IMR-90 (cell line): ENCODE measurements at regions not wholly inside any gene's neighbourhood (a gene's known extent, or its start where the extent isn't known, plus 50 kb on each side); places are given as distances from the start of the nearest gene placed in this dataset.

Experiments
- ATAC-seq: fragments of 200-7000 bp; cut with Tn5 transposase; 2 replicates; pipeline ENCODE4 v1.9.1; 2020; ENCODE audit warnings: low read depth, mild to moderate bottlenecking, moderate library complexity
- BruUV-seq: library from RNA; stranded (reverse); fragments of 400-500 nt; replicated peaks from 2 replicates; lab custom pipeline; 2021; lab: Mats Ljungman, UMichigan
- CTCF ChIA-PET: fragments of 300-600 bp; formaldehyde crosslinking; extraction: SDS; loops from one replicate; lab custom pipeline; 2021; ENCODE audit warnings: antibody characterized with exemption; lab: Yijun Ruan, JAX
- POLR2A ChIA-PET: fragments of 300-600 bp; sonication (Branson Sonifier 250); formaldehyde crosslinking; loops from one replicate; lab custom pipeline; 2022; ENCODE audit warnings: antibody characterized with exemption; ENCODE audit not compliant: unreplicated experiment; lab: Charles Lee
- DNase-seq: peaks from one replicate; pipeline ENCODE4 v3.0.0; 2013
- H2AFZ ChIP-seq: replicated peaks from 2 replicates; pipeline ENCODE3; 2013; ENCODE audit warnings: low read length, mild to moderate bottlenecking; ENCODE audit not compliant: poor library complexity
- H2AK5ac ChIP-seq: 2 replicates; pipeline ENCODE4 v1.6.1; 2013; ENCODE audit warnings: low read depth, low read length, inconsistent platforms
- H2AK9ac ChIP-seq: replicated peaks from 2 replicates; pipeline ENCODE3; 2013; ENCODE audit warnings: mild to moderate bottlenecking, low read depth, low read length, moderate library complexity; ENCODE audit not compliant: poor library complexity
- H2BK120ac ChIP-seq: 2 replicates; pipeline ENCODE4 v1.6.1; 2013; ENCODE audit warnings: low read depth, low read length, inconsistent platforms
- H2BK15ac ChIP-seq: 3 replicates; pipeline ENCODE4 v1.6.1; 2013; ENCODE audit warnings: low read depth, low read length, inconsistent platforms
- H2BK20ac ChIP-seq: 2 replicates; pipeline ENCODE4 v1.6.1; 2013; ENCODE audit warnings: low read depth, mild to moderate bottlenecking, inconsistent platforms, low read length, moderate library complexity
- H2BK5ac ChIP-seq: 2 replicates; pipeline ENCODE4 v1.6.1; 2013; ENCODE audit warnings: mild to moderate bottlenecking, low read depth, low read length, inconsistent platforms; ENCODE audit not compliant: poor library complexity, severe bottlenecking
- H3K14ac ChIP-seq: replicated peaks from 2 replicates; pipeline ENCODE4 v1.6.1; 2013; ENCODE audit warnings: low read depth, low read length, inconsistent platforms
- H3K18ac ChIP-seq: 2 replicates; pipeline ENCODE4 v1.6.1; 2013; ENCODE audit warnings: low read depth, low read length, control low read depth
- H3K23ac ChIP-seq: 2 replicates; pipeline ENCODE4 v1.6.1; 2013; ENCODE audit warnings: low read depth, low read length, inconsistent platforms
- H3K27ac ChIP-seq: 2 replicates; pipeline ENCODE4 v1.5.1; 2013; ENCODE audit warnings: mild to moderate bottlenecking, control low read depth, low read length; ENCODE audit not compliant: insufficient read depth
- H3K27me3 ChIP-seq: 2 replicates; pipeline ENCODE4 v1.6.1; 2013; ENCODE audit warnings: low read length; ENCODE audit not compliant: control insufficient read depth, insufficient read depth
- H3K36me3 ChIP-seq: 2 replicates; pipeline ENCODE4 v1.6.1; 2013; ENCODE audit warnings: low read length, mixed read lengths; ENCODE audit not compliant: control insufficient read depth, insufficient read depth
- H3K4ac ChIP-seq: 2 replicates; pipeline ENCODE4 v1.6.1; 2013; ENCODE audit warnings: low read depth, low read length, inconsistent platforms
- H3K4me1 ChIP-seq: 2 replicates; pipeline ENCODE4 v1.6.1; 2013; ENCODE audit warnings: low read length, mixed read lengths; ENCODE audit not compliant: control insufficient read depth, insufficient read depth
- H3K4me2 ChIP-seq: 2 replicates; pipeline ENCODE4 v1.6.1; 2013; ENCODE audit warnings: low read depth, mild to moderate bottlenecking, control low read depth, low read length, moderate library complexity
- H3K4me3 ChIP-seq: 2 replicates; pipeline ENCODE4 v1.5.1; 2013; ENCODE audit warnings: low read depth, mild to moderate bottlenecking, control low read depth, low read length, moderate library complexity; ENCODE audit not compliant: insufficient read depth
- H3K56ac ChIP-seq: 2 replicates; pipeline ENCODE4 v1.6.1; 2013; ENCODE audit warnings: low read length, inconsistent platforms; ENCODE audit not compliant: insufficient read depth; ENCODE audit errors: extremely low read depth
- H3K79me1 ChIP-seq, 2 experiments: 2 replicates each; pipeline ENCODE4 v1.6.1; 2013; ENCODE audit warnings: low read length in 2 of 2, inconsistent platforms in 1 of 2, low read depth in 1 of 2
- H3K9ac ChIP-seq: 2 replicates; pipeline ENCODE4 v1.6.1; 2013; ENCODE audit warnings: low read depth, low read length, control low read depth
- H3K9me1 ChIP-seq: 2 replicates; pipeline ENCODE4 v1.6.1; 2013; ENCODE audit warnings: low read length, inconsistent platforms; ENCODE audit not compliant: insufficient read depth
- H3K9me3 ChIP-seq: 2 replicates; pipeline ENCODE4 v1.6.1; 2013; ENCODE audit warnings: low read length; ENCODE audit not compliant: control insufficient read depth, insufficient read depth
- H4K20me1 ChIP-seq: 2 replicates; pipeline ENCODE4 v1.6.1; 2013; ENCODE audit warnings: low read length, inconsistent platforms; ENCODE audit not compliant: insufficient read depth
- H4K5ac ChIP-seq: 2 replicates; pipeline ENCODE4 v1.6.1; 2013; ENCODE audit warnings: mild to moderate bottlenecking, low read depth, low read length, control low read depth
- H4K8ac ChIP-seq, 2 experiments: 2 replicates each; pipeline ENCODE4 v1.6.1; 2013; ENCODE audit warnings: low read depth in 2 of 2, low read length in 2 of 2, control low read depth in 1 of 2, inconsistent platforms in 1 of 2
- H4K91ac ChIP-seq: 2 replicates; pipeline ENCODE4 v1.6.1; 2013; ENCODE audit warnings: low read depth, low read length, inconsistent platforms; ENCODE audit not compliant: insufficient read depth
- CTCF ChIP-seq: conservative IDR thresholded peaks from 2 replicates; pipeline ENCODE4 v1.5.1; 2012; ENCODE audit warnings: mild to moderate bottlenecking, low read depth, low read length, improper control_type of control experiment
- ELK1 ChIP-seq: fragments of 150-350 bp; IDR thresholded peaks from 2 replicates; pipeline ENCODE4 v1.6.1; 2016; ENCODE audit warnings: low read depth, mild to moderate bottlenecking, low read length, moderate library complexity, borderline replicate concordance
- NFE2L2 ChIP-seq: fragments of 150-350 bp; IDR thresholded peaks from 2 replicates; pipeline ENCODE4 v1.6.1; 2016; ENCODE audit warnings: low read depth, mild to moderate bottlenecking, low read length
- RAD21 ChIP-seq: IDR thresholded peaks from 2 replicates; pipeline ENCODE4 v1.6.1; 2012; ENCODE audit warnings: low read length, improper control_type of control experiment
- RCOR1 ChIP-seq: IDR thresholded peaks from 2 replicates; pipeline ENCODE4 v1.6.1; 2012; ENCODE audit warnings: mild to moderate bottlenecking, low read length, improper control_type of control experiment; ENCODE audit not compliant: insufficient replicate concordance
- RFX5 ChIP-seq: IDR thresholded peaks from 2 replicates; pipeline ENCODE4 v1.8.0; 2012; ENCODE audit warnings: low read depth, mild to moderate bottlenecking, low read length, moderate library complexity
- WGBS, 2 experiments: methylation state at CpG; one replicate each; pipeline versions ENCODE4 v1.1.5 to v1.1.7; 2013; ENCODE audit warnings: missing lambda C conversion rate in 2 of 2; ENCODE audit not compliant: insufficient read length in 1 of 2; ENCODE audit errors: extremely low coverage in 2 of 2; 5-methylcytosine and 5-hydroxymethylcytosine counted together
- dilution Hi-C: fragments of 300-500 bp; cut with HindIII; formaldehyde crosslinking; loops from one replicate; pipeline ENCODE4 v1.14.3; 2018; ENCODE audit warnings: low sequenced_read_pairs; ENCODE audit not compliant: unreplicated experiment
- in situ Hi-C: fragments of 300-500 bp; cut with MboI; formaldehyde crosslinking; loops from 3 replicates; pipeline ENCODE4 v1.14.3; 2019; ENCODE audit warnings: low sequenced_read_pairs, inconsistent platforms, mixed read lengths
- intact Hi-C: fragments of 100-400 bp; cut with micrococcal nuclease; formaldehyde crosslinking; loops from 2 replicates; pipeline ENCODE4 v1.10.0; 2022

- WGBS, 2 experiments, result no CpG with 5 or more reads among the region's 3 CpGs
- no peak overlapping the region for H3K4me2 ChIP-seq
- dilution Hi-C loops, result no loop called here
- H2BK120ac ChIP-seq, result no peak overlapping the region
- no peak overlapping the region for H2BK15ac ChIP-seq
- no peaks in the 10 kb centered on the region for H3K27me3 ChIP-seq
- no peaks in the 10 kb centered on the region for H4K20me1 ChIP-seq
- no peak overlapping the region for H3K27ac ChIP-seq
- H3K4ac ChIP-seq, result no peak overlapping the region
- no peak overlapping the region for H2BK5ac ChIP-seq
- TF ChIP-seq RFX5 (no peak), CTCF (no peak), RAD21 (no peak), NFE2L2 (no peak), RCOR1 (no peak), ELK1 (no peak)
- no peak overlapping the region for H3K9ac ChIP-seq
- ATAC-seq, result no peak
- H3K9me1 ChIP-seq, result no peaks in the 10 kb centered on the region
- no peak overlapping the region for H2AK5ac ChIP-seq
- no peaks in the 10 kb centered on the region for H3K79me1 ChIP-seq
- H2BK20ac ChIP-seq, result no peak overlapping the region
- H4K8ac ChIP-seq, result no peak overlapping the region
- in situ Hi-C loops, result no loop called here
- no peak overlapping the region for H3K4me3 ChIP-seq
- H4K5ac ChIP-seq, result no peak overlapping the region
- H3K23ac ChIP-seq, result no peak overlapping the region
- no peaks in the 10 kb centered on the region for H3K9me3 ChIP-seq
- H4K91ac ChIP-seq, result no peak overlapping the region
- no peak overlapping the region for H3K14ac ChIP-seq
- intact Hi-C loops, result loop anchor here (5.0 kb wide), 1 partner anchor 788 kb away; no protein-coding TSS in a partner anchor
- POLR2A ChIA-PET, result no interaction called here
- H2AK9ac ChIP-seq, result no peak overlapping the region
- CTCF ChIA-PET, result no interaction called here
- peaks cover 2% of the 10 kb centered on the region; the same call in 1 of the 2 replicates for H3K4me1 ChIP-seq
- H2AFZ ChIP-seq, result no peak overlapping the region
- no peak for DNase-seq
- no TSS peak for BruUV-seq
- H3K56ac ChIP-seq, result no peak overlapping the region
- no peak overlapping the region; the same call in 1 of the 2 replicates for H3K18ac ChIP-seq
- H3K36me3 ChIP-seq, result peaks cover 4% of the 10 kb centered on the region; the same call in 1 of the 2 replicates
Measured at GRCh38 chr6:144844596-144844995, 559.5 kb downstream of the UTRN start.
